Stimulated activated CD8-positive, alpha-beta memory T cell treated with anti-CD3 and anti-CD28 coated beads, Interleukin-12 subunit alpha, Interleukin-12 subunit beta, amount 100 ng/mL, for 24 hours (primary cell): ENCODE measurements at regions not wholly inside any gene's neighbourhood (a gene's known extent, or its start where the extent isn't known, plus 50 kb on each side); places are given as distances from the start of the nearest gene placed in this dataset.
"Not testable (repeated sequence)": the region's sequence is repeated elsewhere in the genome, so short reads cannot be mapped to it uniquely, and the experiment has no call there.

Source experiments
- DNase-seq: peaks from one replicate; pipeline ENCODE4 v3.0.0-alpha.2; 2020; ENCODE audit errors: extremely low read depth

DNA sequence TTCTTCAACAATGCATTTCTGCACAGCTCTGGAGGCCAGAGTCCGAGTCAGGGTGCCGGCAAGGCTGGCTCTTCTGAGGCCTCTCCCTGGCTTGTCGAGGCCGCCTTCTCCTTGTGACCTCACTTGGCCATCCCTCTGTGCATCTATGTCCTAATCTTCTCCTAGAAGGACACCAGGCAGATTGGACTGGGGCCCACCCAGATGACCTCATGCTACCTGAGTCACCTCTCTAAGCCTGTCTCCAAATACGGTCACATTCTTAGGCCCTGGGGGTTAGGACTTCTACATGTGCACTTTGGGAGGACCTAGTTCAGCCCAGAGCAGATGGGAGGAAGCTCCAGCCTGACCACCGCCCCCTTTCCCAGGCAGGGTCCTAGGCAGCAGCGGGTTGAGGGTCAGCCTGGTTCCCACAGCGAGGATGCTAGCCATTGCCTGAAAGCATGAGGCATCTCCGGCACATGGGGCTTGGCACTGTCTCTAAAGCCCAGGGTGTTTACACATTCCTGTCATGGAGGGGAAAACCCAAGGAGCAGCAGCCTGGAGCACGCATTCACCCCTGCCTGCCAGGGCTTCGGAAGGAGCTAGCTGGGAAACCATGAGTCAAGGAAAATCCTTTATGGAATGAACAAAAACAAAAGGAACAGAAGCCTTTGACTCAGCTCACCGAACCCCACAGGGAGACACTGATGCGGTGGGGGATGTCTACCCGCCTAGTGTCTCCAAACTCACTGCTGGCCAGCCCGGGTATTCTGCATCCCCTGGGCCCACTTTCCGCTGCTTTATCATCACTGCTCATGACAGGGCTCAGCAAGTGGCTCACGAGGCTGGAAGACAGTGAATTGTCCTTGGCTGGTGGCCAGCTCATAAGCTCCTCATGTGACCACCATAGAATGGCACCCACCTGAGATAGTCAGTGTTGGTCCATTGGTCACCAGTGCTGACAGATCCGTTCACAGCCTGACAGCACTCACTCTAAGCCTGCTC lies 140.2 kb upstream of the ZNF469 start:
- DNase-seq = not testable (repeated sequence)

DNA sequence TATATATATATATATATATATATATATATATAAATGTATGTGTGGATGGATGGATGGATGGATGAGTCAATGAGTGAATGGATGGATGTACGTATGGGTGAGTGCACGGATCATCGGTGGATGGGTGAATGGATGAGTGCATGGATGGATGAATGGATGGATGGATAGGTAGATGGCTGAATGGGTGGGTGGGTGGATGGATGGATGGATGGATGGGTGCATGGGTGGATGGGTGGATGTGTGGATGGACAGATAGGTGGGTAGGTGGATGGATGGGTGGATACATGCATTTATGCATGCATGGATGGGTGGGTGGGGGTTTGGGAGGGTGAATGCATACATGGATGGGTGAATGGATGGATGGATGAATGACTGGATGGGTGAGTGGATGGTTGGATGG lies 138.8 kb upstream of the ZNF469 start:
- DNase-seq = not testable (repeated sequence)

DNA sequence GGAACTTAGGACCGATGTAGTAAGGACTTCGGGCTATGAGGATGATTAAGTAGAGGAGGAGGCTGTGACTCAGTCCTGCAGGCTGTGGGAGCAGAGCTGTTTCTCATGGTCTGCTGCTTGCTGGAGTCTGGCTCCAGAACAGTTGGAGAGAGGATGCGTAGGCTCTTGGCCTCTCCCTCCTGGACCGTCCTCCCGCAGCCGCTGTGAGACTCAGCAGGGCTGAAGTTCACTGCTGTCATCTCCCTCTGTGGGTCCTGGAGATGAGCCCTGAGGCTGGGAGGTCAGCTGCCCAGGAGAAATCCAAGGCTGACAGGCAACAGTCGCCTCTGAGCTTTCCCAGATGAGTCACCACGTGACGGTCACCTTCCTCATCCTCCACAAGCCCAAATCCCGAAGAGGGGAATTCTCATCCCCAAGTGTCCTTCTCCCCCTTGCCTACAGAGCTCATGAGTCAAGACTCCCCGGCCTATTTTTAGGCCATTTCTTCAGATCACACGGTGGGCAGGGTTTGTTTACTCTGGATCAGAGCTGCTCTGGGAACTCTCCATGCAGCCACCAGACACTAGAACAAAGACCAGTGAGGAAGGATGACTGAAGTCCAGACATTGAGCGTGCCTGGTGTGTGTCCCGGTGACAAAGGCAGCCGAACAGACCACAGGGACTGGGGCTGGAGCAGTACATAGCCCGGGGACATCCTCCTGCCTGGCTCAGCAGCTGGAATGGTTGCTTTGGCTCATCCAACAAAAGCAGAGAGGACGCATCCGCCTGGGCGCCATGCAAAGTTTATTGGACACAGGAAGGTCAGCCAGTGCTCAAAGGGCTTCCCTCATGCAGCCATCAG lies 137.3 kb upstream of the ZNF469 start:
- DNase-seq = not testable (repeated sequence)

DNA sequence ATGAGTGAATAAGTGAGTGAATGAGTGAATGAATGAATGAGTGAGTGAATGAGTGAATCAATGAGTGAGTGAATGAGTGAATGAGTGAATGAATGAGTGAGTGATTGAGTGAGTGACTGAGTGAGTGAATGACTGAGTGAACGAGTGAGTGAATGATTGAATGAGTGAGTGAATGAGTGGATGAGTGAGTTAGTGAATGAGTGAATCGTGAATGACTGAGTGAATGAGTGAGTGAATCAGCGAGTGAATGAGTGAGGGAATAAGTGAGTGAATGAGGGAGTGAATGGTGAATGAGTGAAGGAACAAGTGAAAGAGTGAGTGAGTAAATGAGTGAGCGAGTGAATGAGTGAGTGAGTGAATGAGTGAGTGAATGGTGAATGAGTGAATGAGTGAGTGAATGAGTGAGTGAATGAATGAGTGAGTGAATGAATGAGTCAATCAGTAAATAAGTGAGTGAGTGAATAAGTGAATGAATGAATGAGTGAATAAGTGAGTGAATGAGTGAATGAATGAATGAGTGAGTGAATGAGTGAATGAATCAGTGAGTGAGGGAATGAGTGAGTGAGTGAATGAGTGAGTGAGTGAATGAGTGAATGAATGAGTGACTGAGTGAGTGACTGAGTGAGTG lies 135.7 kb upstream of the ZNF469 start:
- DNase-seq = not testable (repeated sequence)

GRCh38 chr16:88247583-88247966 lies 135.2 kb upstream of the ZNF469 start:
- DNase-seq = not testable (repeated sequence)

DNA sequence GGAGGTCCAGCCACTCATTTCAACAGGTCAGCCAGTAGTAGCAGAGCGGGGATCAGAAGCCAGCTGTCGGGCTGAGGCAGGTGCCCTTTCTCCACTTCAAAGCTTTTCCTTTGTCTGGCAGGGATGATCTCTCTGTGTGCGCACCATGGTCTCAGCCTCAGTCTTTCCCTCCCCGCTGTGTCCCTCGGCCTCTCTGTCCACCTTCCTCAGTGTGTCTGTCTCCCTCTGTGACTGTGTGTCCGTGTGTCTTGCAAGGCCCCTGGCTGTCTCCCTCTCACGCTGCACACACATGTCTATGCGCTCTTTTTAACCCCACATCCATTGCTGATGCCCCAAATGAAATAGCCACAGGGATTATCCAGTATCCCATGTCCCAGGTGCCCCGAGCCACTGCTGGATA lies 134.0 kb upstream of the ZNF469 start:
- not testable (repeated sequence) for DNase-seq

GRCh38 chr16:88250381-88250780 lies 132.4 kb upstream of the ZNF469 start:
- DNase-seq = not testable (repeated sequence)

DNA sequence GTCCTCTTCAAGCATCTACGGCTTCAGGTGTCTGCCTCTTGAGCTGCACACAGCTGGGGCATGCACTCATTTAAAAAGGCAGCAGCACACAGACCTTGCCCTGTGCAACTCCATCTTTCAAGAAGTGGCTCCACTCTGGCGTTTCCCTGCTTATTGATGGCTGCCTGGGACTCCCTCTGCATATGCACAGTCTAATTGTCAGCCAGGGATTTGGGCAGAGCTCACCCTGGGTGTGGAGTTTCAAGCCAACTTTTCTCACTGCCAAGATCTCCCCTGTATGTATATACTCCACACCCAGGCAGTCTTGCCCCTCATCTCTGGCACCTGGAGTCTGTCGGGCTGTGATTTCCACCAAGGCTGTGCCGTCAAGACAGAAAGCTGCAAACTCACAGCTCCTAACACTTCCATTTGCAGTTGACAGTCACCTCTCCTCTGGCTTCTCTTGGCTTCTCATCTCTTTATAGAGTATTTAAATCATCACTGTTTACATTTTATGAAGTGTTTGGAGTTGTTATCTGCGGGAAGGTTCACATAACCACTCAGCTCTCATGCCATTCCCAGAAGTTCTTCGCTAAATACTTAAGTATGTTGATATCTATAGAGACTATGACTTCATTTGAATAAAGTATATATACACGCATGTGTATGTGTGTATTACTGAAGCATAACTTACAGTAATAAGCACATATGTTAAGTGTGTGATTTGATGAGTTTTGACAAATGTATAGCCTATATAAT lies 130.5 kb upstream of the ZNF469 start:
- not testable (repeated sequence) for DNase-seq

GRCh38 chr16:88258141-88258540 lies 124.6 kb upstream of the ZNF469 start:
- not testable (repeated sequence) for DNase-seq

- not testable (repeated sequence) for DNase-seq
Measured at GRCh38 chr16:88258764-88259525, 123.8 kb upstream of the ZNF469 start.

GRCh38 chr16:88259538-88259937 lies 123.2 kb upstream of the ZNF469 start:
- DNase-seq = not testable (repeated sequence)

DNA sequence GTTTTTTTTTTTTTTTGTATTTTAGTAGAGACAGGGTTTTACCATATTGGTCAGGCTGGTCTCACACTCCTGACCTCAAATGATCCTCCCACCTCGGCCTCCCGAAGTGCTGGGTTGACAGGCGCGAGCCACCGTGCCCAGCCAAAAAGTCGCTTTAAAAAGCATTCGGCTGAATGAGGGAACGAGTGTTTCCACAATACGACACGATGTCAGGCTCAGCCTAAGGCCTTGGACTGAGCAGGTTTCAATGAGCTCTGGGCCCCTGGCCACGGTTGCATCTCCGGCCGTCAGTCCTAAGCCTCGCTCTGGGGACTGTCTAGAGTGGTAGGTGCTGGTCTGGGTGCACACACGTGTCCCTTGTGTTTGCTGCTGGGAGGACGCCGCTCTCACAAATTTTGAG lies 122.6 kb upstream of the ZNF469 start:
- not testable (repeated sequence) for DNase-seq

GRCh38 chr16:88260881-88261665 lies 121.7 kb upstream of the ZNF469 start:
- not testable (repeated sequence) for DNase-seq

- not testable (repeated sequence) for DNase-seq
Measured at GRCh38 chr16:88261814-88262605, 120.7 kb upstream of the ZNF469 start.

GRCh38 chr16:88262858-88263563 lies 119.7 kb upstream of the ZNF469 start:
- not testable (repeated sequence) for DNase-seq

DNA sequence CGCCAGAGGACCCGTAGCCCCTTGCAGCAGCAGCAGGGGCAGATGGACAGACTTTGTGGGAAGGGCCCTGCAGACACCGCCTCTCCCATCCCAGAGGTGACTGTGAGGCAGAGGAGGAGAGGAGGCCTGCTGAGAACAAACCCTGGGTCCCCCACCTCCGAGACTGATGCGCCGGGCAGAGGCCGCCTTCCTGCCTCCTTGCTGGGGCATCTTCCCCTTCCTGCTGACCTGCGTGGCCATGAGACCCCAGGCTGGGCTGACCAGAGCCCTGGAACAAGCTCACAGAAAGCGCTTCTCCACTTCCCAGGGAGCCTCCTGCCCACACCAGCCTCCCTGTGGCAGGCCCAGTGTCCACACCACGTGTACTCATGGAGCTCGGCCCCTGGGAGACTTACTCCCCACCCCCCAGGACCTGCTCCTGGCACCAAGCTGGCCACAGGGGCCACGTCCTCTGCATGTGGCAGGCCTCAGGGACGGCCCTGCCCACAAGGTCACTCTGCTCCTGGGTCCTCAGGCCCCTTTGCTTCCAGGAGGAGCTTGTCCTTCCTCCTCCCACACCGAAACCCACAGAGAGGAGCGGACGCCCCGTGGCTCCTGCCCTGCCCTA lies 119.0 kb upstream of the ZNF469 start:
- DNase-seq = not testable (repeated sequence)

DNA sequence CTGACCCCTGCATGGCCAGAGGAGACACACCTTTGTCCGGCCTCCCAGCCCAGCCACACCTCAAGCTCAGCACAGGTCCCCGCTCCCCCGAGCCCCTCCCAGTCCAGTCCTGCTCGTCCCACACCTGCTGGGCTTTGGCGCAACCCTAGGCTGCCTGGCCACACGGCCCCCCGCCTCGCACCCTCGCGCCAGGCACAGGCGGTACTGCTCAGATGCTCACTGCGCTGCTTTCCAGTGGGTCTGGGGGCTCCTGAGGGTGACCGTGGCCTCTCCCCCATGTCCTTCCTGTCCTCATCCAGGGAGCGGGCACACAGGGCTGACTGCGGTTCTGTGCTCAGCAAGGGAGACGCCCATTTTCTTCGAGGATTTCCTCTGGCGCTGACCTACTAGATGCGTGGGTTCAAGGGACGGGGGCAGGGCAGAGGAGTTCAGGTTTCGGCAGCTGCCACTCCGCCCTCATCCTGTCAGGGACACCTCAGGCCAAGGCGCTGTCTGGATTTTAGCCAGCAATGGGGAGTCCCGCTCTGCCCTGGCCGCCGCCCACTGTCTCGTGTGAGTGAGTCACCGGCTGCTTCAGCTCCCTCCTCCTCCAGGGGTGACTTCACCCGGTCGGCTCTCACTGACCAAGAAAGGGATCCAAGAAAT lies 118.0 kb upstream of the ZNF469 start:
- no peak for DNase-seq
